IPS-NIHi7 (cell line): ENCODE measurements at regions not wholly inside any gene's neighbourhood (a gene's known extent, or its start where the extent isn't known, plus 50 kb on each side); places are given as distances from the start of the nearest gene placed in this dataset.
A peak's percentile ranks its signal among the peaks of the same experiment; 100 is the strongest.

ENCODE experiments used
- DNase-seq: peaks from one replicate; pipeline ENCODE4 v3.0.0; 2012; ENCODE audit warnings: mixed read lengths; ENCODE audit errors: extremely low spot score

DNA sequence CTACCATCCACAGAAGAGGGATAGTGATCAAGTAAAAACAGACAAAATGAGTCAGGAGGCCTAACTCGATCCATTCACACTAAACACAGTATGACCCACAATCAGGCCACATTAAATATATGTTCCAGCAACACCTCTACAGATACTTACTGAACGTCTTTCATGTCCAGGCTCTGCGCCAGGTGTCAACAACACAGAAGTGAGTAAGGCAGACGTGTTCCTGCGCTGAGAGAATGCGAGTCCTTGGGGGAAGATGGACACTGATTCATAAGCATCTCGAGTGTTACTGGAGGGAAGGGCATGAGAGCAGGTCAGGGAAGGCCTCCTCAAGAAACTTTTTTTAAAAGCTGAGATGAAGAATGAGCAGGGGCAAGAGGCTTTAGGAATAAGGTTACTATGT lies 164.3 kb upstream of the CLINT1 start:
- DNase-seq, result no peak

GRCh38 chr5:158022837-158023236 lies 163.9 kb upstream of the CLINT1 start:
- no peak for DNase-seq

GRCh38 chr5:158022393-158022792 lies 163.4 kb upstream of the CLINT1 start:
- DNase-seq, result no peak

DNA sequence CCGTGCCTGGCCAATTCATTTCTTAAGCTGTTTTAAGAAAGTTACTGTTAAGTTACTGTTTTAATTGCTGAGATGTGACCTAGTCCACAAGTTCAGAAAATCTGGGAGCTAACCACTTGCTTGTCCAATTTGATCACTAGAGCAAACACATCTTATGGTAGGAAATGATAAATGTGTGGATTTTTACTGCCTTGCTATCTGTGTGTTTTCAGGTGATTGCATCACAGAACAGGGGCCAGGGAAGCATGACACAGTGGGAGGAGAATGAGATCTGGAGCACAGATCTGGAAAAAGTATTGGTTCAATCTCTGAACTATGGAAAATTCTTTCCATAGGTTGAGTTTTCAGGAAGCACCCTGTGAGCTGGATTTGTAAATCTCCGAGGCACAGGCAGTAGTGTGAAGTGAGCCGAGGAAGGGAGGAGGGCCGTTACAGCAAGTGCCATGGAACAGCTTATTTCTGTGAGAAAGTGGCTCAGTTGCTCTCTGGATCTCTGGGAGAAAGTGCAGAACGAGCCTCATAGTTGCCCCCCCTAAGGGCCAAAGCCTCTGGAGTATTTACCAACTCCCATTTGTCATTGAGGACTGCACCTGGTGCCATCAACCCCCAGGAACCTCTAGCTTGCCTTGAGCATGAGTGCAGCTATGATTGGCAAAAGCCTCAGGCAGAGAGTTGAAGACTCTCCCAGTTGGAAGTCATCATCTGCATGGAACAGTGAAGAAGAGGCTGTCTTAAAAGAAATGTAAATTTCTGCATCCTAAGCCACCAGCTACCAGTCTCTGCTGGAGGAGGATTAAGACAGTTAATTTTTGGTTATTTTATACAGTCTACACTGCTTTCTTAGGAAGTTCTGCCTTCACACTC lies 161.8 kb upstream of the CLINT1 start:
- peak; percentile 23 for DNase-seq

DNA sequence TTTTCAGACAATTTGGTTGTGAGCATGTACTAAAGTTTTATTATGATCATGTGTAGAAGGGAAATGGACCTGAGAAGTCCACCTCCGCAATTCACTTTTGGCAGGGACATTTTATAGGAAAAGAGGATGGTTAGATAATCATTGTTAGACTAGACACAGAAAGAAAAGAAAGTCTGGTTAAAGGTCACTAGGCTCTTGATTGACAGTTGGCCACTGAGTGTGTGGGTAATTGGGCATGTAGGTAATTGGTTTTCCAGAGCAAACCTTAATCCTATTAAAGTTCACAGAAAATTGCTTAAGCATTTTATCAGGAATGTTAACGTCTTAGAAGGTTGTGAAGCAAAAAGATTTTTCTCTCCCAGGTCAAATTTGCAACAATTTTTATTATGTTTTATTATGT lies 158.5 kb upstream of the CLINT1 start:
- DNase-seq, result no peak

- no peak for DNase-seq
These were observed 155.4 kb upstream of the CLINT1 start for GRCh38 chr5:158014372-158014771.

GRCh38 chr5:158013939-158014338 lies 155.0 kb upstream of the CLINT1 start:
- peak; percentile 86 for DNase-seq

DNA sequence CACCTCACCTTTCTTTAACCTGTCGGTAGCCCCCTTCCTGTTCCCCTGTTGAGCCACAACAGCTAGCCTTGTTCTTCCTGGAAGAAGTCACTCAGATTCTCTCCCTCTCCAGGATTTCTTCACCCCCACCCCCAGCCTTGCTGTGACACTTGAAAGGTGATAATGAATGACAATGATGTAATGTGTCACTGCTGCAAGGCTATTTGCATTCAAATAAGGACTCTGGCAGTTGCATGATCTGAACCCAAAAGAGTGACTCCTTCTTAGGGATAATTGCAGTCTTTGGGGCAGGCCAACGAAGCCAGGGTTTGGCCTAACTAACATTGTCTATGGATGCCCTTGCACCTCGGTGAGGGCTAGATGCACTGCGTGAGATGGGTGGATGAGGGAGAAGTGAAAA lies 154.4 kb upstream of the CLINT1 start:
- peak; percentile 72 for DNase-seq

DNA sequence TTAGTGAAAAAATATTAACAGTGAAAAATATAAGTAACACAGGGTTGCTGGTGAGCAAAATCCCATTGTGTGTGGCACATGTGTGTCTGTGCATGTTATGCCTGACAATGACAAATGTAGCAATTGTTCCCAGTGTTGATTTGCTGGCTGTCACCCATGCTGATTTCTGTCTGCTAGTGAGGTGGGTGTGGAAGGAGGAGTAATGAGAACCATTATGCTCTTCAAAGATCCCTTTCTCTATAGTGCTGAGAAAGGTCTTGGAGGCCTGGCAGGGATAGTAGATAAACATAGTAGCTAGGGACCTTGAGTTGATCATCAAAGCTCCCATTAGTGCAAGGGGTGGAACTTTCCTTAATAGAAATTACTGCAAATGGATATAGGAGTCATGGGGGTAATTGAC lies 152.5 kb upstream of the CLINT1 start:
- DNase-seq, result no peak

GRCh38 chr5:158010831-158011230 lies 151.9 kb upstream of the CLINT1 start:
- DNase-seq, result no peak

DNA sequence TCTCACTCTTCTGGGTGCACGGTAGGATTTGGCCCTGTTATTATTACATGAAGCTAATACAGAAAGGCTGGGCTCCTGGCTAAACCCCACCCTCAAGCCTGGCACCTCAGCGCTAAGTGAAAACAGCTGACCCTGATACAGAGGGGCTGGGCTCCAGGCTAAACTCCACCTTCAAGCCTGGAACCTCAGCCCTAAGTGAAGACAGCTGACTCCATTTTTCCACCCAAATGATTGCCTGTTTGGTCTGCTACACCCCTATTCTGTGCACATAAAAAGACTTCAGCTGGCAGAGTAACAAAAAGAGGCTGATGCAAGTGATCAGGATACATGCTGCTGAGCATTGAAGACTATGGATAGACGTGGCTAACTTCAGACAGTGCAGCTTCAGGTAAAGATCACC lies 148.4 kb upstream of the CLINT1 start:
- no peak for DNase-seq

DNA sequence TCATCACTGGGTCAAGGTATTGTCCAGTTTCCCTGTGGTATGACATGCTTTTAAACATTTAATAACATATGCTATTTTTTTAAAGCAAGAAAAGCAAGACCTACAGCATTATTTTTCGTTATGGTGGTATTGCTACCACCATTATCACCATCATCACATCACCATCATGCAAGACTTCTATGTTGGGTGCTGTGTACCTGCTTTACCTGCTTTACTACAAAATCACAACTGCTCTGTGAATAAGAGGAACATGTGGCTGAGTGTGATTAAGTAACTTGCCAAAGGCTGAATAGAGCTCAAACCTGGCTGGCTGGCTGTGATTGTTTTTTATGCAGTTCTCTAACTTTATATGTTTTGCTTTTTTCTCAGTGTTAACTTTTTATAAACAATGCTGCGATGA lies 140.8 kb upstream of the CLINT1 start:
- DNase-seq, result no peak

DNA sequence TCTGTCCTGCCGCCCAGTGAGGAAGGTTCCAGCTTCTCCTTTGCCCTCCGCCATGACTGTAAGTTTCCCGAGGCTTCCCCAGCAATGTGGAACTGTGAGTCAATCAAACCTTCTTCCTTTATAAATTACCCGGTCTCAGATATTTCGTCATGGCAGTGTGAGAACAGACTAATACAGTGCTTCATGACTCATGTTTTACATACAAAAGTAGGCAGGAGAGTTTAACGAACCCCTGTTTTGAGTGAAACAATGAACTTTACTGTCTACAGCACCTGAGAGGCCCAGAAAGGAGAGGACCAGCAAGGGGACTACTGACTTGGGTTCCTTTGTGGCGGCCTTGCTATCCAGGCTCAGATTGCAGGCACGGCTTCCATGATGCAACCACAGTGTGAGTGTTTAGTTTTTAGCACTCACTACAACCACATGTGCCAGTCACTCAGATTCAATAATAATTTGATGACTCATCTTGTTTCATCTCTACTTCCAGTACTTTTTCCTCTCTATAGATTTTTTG lies 139.1 kb upstream of the CLINT1 start:
- DNase-seq, result no peak

DNA sequence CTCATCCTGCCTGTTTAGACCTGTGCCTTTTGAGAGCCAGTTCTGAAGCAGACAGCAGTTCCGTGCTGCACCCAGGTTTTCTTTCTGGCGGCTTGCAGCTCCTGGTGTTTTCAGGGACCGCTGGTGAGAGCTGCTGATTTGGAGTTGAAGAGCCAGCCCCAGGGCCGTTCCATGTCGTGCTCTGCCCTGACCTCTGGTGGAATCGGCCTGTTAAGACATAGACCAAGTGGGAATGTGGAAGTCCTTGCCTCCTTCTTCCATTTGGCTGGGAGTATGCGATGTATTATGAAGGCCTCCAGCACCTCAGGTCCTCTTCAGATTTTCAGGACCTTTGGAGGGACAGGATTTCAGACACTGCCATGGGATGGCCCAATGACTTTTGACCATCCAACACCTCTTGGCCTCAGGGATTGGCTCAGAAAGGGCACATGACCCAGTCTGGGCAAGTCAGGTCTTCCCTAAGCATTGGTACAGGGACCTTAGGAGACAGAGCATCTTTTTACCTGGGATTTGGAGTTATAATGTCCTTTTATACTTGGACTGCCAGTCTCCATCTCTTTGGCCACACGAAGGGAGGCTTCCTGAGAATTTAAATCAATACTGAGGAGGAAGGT lies 136.1 kb upstream of the CLINT1 start:
- peak; percentile 90 for DNase-seq

- DNase-seq, result no peak
These were observed 135.2 kb upstream of the CLINT1 start for GRCh38 chr5:157993986-157994691.

DNA sequence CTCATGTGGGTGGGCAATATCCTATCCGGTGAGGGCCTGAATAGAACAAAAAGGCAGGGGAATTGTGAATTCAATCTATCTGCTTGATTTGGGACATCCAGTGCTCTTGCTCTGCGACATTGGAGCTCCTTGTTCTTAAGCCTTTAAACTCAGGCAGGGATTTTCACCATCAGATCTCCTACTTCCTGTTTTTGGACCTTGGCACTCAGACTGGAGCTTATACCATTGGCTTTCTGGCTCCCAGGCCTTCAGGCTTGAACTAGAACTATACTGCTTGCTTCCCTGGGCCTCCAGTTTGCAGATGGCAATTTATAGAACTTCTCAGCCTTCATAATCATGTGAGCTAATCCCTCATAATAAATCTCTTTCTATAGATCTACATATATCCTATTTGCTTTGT lies 134.3 kb upstream of the CLINT1 start:
- DNase-seq, result no peak

GRCh38 chr5:157990583-157991181 lies 131.7 kb upstream of the CLINT1 start:
- no peak for DNase-seq

GRCh38 chr5:157989296-157989695 lies 130.4 kb upstream of the CLINT1 start:
- DNase-seq, result no peak

- DNase-seq, result no peak
These were observed 128.3 kb upstream of the CLINT1 start for GRCh38 chr5:157987259-157987658.

- DNase-seq, result no peak
These were observed 127.6 kb upstream of the CLINT1 start for GRCh38 chr5:157986431-157986990.

DNA sequence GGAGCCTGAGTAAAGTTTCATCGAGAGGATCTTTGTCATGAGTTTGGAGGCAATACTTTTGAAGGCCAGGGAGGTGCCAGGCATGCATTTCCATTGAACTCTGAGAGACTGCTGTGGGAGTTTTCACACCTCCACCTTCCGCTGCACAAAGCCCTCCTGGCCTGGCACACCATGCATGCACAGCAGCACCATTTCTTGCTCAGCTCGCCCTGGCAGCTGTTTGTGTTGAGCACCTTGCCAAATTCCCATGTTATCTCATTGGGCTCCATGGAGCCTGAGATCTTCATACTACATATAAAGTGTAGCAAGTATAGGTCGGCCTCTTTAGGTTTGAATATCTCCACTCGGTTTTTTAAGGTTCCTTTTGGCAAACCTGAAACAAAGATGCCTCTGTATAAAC lies 125.7 kb upstream of the CLINT1 start:
- no peak for DNase-seq
